HG03039 (cell line): ENCODE measurements at regions not wholly inside any gene's neighbourhood (a gene's known extent, or its start where the extent isn't known, plus 50 kb on each side); places are given as distances from the start of the nearest gene placed in this dataset.

Source experiments
- ATAC-seq: cut with Tn5 transposase; IDR thresholded peaks from one replicate; pipeline ENCODE4 v1.9.1; 2021; ENCODE audit warnings: mild to moderate bottlenecking, moderate library complexity; ENCODE audit not compliant: unreplicated experiment

DNA sequence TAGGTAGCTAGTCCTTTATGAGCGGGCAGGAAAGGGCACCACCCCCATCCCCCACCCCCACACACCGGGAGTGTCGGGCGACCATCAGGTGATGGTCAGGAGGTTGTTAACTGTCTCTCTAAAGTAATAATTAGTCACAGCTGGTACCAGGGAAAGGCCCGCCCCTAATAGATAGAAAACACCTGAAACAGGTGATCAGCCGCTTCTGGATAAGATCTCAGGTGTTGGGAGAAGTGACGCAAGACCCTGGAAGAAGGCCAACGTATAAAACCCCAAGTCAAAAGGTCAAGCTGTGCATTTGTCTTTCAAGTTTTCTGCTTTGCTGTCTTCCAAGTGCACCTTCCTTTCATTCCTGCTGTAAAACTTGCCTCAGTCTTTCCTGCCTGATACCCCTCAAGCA lies 59.6 kb upstream of the LINC00305 start:
- ATAC-seq: no peak

- no peak for ATAC-seq
Observed at GRCh38 chr18:64207820-64208219, 58.9 kb upstream of the LINC00305 start.

GRCh38 chr18:64203295-64203694 lies 54.4 kb upstream of the LINC00305 start:
- no peak for ATAC-seq

DNA sequence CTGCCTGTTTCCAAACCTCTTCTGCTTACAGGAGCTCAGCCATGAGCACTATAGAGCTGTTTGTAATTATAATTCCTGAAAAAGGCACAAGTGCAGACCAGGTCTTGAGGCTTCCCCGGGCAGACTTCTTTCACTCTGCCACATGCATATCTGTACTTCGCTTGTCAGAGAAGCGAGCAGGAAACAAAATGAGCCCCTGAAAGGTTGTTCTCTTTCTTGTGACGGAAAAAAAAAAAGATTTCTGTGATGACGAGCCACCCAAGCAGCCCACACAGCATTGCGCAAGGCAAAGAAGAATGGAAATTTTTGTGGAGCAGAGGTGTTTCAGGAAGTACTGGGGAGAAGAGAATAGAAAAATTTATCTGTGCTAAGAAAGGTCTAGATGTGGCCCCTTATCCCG lies 54.0 kb upstream of the LINC00305 start:
- no peak for ATAC-seq

DNA sequence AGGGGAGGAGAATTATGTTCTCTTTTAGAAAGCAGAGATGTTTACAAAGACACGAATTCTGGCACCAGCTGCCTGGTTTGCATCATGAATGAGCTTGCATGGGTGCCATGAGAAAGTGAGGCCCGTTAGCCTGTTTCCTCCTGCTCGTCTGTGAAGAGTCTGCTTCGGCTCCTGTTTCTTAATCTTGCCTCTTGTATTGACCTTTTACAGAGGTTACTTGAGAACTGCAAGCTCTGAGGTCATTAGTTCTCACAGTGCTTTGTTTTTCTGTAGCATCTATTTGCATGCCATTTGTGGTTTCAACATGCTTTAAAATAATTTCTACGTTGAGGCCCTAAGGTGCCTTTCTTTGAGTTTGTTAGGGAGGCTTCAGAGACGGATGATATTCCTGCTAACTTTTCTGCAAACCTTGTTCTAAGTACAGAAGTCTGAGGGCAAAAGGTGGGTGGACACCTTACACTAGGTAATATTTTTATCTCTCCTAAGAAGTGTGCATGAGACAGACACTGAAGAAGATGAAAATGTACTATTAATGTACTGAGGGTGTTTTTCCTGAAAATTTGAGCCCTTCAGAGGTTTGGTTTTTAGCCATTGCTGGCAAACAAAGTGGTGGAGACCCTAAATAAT lies 53.4 kb upstream of the LINC00305 start:
- no peak for ATAC-seq

DNA sequence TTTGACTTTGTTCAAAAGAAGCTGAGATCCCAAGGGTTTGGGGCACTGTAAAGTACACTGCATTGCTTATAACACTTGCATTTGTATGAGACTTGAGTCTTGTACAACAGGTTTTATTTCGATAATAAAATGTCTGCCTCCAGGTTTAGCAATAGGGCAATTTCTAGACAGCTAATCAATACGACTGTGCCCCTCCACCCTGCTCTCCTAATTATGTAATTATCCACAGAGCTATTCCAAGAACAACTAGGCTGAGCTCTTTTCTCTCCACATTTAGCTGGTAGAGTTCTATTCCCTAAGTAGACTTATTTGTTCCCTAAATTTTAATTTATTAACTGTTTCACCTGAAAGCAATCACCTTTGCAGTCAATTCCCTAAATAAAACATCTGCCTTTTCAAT lies 52.9 kb upstream of the LINC00305 start:
- no peak for ATAC-seq

DNA sequence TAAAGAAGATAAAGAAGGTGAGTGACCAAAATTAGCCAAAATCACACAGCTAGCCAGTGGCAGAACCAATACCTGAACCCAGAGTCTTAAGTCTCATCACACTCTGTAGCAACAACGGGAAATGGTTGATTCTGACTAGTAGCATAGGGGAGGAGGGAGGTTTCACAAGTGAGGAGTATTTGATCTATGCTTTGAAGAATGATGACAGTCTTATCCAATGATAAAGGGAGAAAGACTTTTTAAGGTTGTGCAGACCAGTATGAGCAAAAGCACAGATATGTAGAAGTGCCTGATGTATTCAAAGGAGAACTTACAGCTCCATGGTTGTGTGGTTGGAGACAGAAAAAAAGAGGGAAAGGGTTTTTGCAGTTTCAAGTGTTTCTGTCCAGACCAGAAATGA lies 50.7 kb upstream of the LINC00305 start:
- no peak for ATAC-seq
